Esophagus muscularis mucosa (tissue), 4 donors: ENCODE measurements at regions not wholly inside any gene's neighbourhood (a gene's known extent, or its start where the extent isn't known, plus 50 kb on each side); places are given as distances from the start of the nearest gene placed in this dataset.
A peak's percentile ranks its signal among the peaks of the same experiment; 100 is the strongest.

Experiments
- DNase-seq: peaks from one replicate; pipeline ENCODE4 v3.0.0-alpha.2; 2017; ENCODE audit errors: extremely low spot score
- H3K27ac ChIP-seq, 4 donors: fragments of 200-600 bp; sonication (generic); replicated peaks in 1 of 4; 1 replicate in 3 of 4; 2 replicates in 1 of 4; pipeline ENCODE4 v1.5.1; 2016 to 2019; ENCODE audit warnings: mild to moderate bottlenecking in 1 of 4
- H3K27me3 ChIP-seq, 4 donors: fragments of 200-600 bp; sonication (generic); one replicate each; pipeline versions ENCODE4 v1.5.1 to v1.6.0; 2016 to 2019
- H3K36me3 ChIP-seq, 4 donors: fragments of 200-600 bp; sonication (generic); one replicate each; pipeline ENCODE4 v1.5.1; 2016 to 2019
- H3K4me1 ChIP-seq, 4 donors: fragments of 200-600 bp; sonication (generic); one replicate each; pipeline ENCODE4 v1.5.1; 2016 to 2019
- H3K4me3 ChIP-seq, 4 donors: fragments of 200-600 bp; sonication (generic); 1 replicate in 2 of 4; 2 replicates in 2 of 4; pipeline ENCODE4 v1.5.1; 2016 to 2019; ENCODE audit warnings: mild to moderate bottlenecking in 4 of 4, moderate library complexity in 1 of 4
- H3K9me3 ChIP-seq, 4 donors: fragments of 200-600 bp; sonication (generic); 1 replicate in 3 of 4; 2 replicates in 1 of 4; pipeline ENCODE4 v1.5.1; 2016 to 2019
- EP300 ChIP-seq: sonication (generic); formaldehyde crosslinking; IDR thresholded peaks from one replicate; pipeline ENCODE4 v1.6.1; 2017; ENCODE audit warnings: antibody characterized with exemption
- POLR2A ChIP-seq: fragments of 450-650 bp; IDR thresholded peaks from one replicate; pipeline ENCODE4 v1.6.1; 2017; ENCODE audit warnings: antibody characterized with exemption, moderate library complexity, mild to moderate bottlenecking, low read depth
- POLR2AphosphoS5 ChIP-seq, 2 donors: sonication (generic); formaldehyde crosslinking; IDR thresholded peaks; one replicate each; pipeline ENCODE4 v1.6.1; 2017; ENCODE audit warnings: antibody characterized with exemption in 2 of 2
- WGBS: methylation state at CpG from one replicate; pipeline ENCODE4 v1.1.5; 2018; 5-methylcytosine and 5-hydroxymethylcytosine counted together
- intact Hi-C: fragments of 100-400 bp; cut with DNase I; formaldehyde crosslinking; loops from one replicate; pipeline ENCODE4 v1.15.1; 2023
- TF ChIP-seq, protein P1 (sequence below), 3 experiments: fragments of 200-600 bp in 2 of 3; fragments of 450-650 bp in 1 of 3; sonication (generic) in 2 of 3; IDR thresholded peaks; one replicate each; pipeline ENCODE4 v1.5.1; 2017 to 2019; ENCODE audit warnings: antibody characterized with exemption in 3 of 3, mild to moderate bottlenecking in 2 of 3, moderate library complexity in 1 of 3

- H3K27me3 ChIP-seq = no peaks in the 10 kb centered on the region
- DNase-seq = peak; percentile 81
- intact Hi-C loops = no loop called here
- TF ChIP-seq POLR2A (no peak), EP300 (no peak), POLR2AphosphoS5 (IDR thresholded peaks at IDR 0.05) (no peak)
- TF ChIP-seq, protein P1, sequence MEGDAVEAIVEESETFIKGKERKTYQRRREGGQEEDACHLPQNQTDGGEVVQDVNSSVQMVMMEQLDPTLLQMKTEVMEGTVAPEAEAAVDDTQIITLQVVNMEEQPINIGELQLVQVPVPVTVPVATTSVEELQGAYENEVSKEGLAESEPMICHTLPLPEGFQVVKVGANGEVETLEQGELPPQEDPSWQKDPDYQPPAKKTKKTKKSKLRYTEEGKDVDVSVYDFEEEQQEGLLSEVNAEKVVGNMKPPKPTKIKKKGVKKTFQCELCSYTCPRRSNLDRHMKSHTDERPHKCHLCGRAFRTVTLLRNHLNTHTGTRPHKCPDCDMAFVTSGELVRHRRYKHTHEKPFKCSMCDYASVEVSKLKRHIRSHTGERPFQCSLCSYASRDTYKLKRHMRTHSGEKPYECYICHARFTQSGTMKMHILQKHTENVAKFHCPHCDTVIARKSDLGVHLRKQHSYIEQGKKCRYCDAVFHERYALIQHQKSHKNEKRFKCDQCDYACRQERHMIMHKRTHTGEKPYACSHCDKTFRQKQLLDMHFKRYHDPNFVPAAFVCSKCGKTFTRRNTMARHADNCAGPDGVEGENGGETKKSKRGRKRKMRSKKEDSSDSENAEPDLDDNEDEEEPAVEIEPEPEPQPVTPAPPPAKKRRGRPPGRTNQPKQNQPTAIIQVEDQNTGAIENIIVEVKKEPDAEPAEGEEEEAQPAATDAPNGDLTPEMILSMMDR (IDR thresholded peaks at IDR 0.05) = no peak
- no peak overlapping the region for H3K4me3 ChIP-seq
- no peak overlapping the region for H3K27ac ChIP-seq
- H3K9me3 ChIP-seq = no peaks in the 10 kb centered on the region
- peaks cover 0 to 9% (median 4%) of the 10 kb centered on the region in 4 donors for H3K4me1 ChIP-seq
- no peaks in the 10 kb centered on the region for H3K36me3 ChIP-seq
- 88% methylated on average over 8 of the region's 8 CpGs for WGBS
These were observed 147.4 kb downstream of the TEX36 start for GRCh38 chr10:125535559-125535958.

- intact Hi-C loops = no loop called here
- WGBS = 79% methylated on average over 5 of the region's 5 CpGs
- no peaks in the 10 kb centered on the region for H3K27me3 ChIP-seq
- H3K4me1 ChIP-seq = peaks cover 0 to 9% (median 4%) of the 10 kb centered on the region in 4 donors
- no peak overlapping the region for H3K4me3 ChIP-seq
- no peak for DNase-seq
- H3K36me3 ChIP-seq = no peaks in the 10 kb centered on the region
- no peak overlapping the region for H3K27ac ChIP-seq
- H3K9me3 ChIP-seq = no peaks in the 10 kb centered on the region
- no peak for TF ChIP-seq POLR2A
- TF ChIP-seq, protein P1 (IDR thresholded peaks at IDR 0.05) = no peak
- no peak for TF ChIP-seq EP300
- no peak for TF ChIP-seq POLR2AphosphoS5 (IDR thresholded peaks at IDR 0.05)
These were observed 148.4 kb downstream of the TEX36 start for GRCh38 chr10:125534515-125534914.

GRCh38 chr10:125533866-125534265 lies 149.1 kb downstream of the TEX36 start:
- intact Hi-C loops = no loop called here
- WGBS = 70% methylated on average over 4 of the region's 8 CpGs

GRCh38 chr10:125531465-125531864 lies 151.5 kb downstream of the TEX36 start:
- no peaks in the 10 kb centered on the region for H3K27me3 ChIP-seq
- intact Hi-C loops = no loop called here
- no peak overlapping the region for H3K27ac ChIP-seq
- no peaks in the 10 kb centered on the region for H3K9me3 ChIP-seq
- H3K4me1 ChIP-seq = no peaks in the 10 kb centered on the region
- no peak for DNase-seq
- no peaks in the 10 kb centered on the region for H3K36me3 ChIP-seq
- WGBS = 74% methylated on average over 12 of the region's 12 CpGs
- TF ChIP-seq, protein P1 (IDR thresholded peaks at IDR 0.05) = no peak
- TF ChIP-seq POLR2AphosphoS5 (IDR thresholded peaks at IDR 0.05) (no peak), EP300 (no peak), POLR2A (no peak)
- H3K4me3 ChIP-seq = no peak overlapping the region

More at GRCh38 chr10:125533866-125534265, 149.1 kb downstream of the TEX36 start:
- H3K4me1 ChIP-seq = peaks cover 0 to 3% (median under 1%) of the 10 kb centered on the region in 4 donors
- H3K36me3 ChIP-seq = no peaks in the 10 kb centered on the region
- no peak overlapping the region for H3K27ac ChIP-seq
- H3K4me3 ChIP-seq = no peak overlapping the region
- no peak for TF ChIP-seq POLR2AphosphoS5 (IDR thresholded peaks at IDR 0.05)
- no peak for TF ChIP-seq EP300
- TF ChIP-seq POLR2A = no peak
- TF ChIP-seq, protein P1 (IDR thresholded peaks at IDR 0.05) = no peak
- no peak for DNase-seq
- no peaks in the 10 kb centered on the region for H3K27me3 ChIP-seq
- no peaks in the 10 kb centered on the region for H3K9me3 ChIP-seq

DNA sequence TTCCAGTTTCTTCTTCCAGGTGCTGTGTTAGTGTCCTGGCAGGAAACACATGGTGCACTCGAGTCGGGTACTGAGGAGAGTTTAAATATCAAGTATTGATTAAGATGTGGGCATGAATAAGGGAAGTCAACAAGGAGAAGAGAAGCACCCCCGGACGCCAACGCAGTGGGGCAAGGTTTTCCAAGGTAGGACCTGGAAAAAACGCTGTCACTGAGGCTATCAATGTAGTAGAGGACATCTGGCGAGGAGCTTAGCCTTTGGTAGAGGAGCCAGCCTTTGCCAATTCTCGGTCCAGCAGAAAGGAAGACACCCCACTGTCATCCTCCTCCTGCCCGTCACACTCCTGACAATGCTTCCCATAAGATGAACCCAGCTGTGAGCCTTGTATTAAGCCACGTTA lies 159.6 kb downstream of the TEX36 start:
- Histone ChIP-seq H3K4me1 (peaks cover 0 to 7% (median 3%) of the 10 kb centered on the region in 4 donors), H3K36me3 (no peaks in the 10 kb centered on the region), H3K4me3 (no peak overlapping the region), H3K27me3 (no peaks in the 10 kb centered on the region), H3K27ac (no peak overlapping the region), H3K9me3 (peaks cover 0 to 3% (median 0%) of the 10 kb centered on the region in 4 donors)
- intact Hi-C loops = no loop called here
- TF ChIP-seq, protein P1 (IDR thresholded peaks at IDR 0.05) = no peak
- no peak for TF ChIP-seq EP300
- no peak for TF ChIP-seq POLR2AphosphoS5 (IDR thresholded peaks at IDR 0.05)
- TF ChIP-seq POLR2A = no peak
- 88% methylated on average over 10 of the region's 10 CpGs for WGBS
- DNase-seq = peak; percentile 75
